H1 (cell line): ENCODE measurements at regions not wholly inside any gene's neighbourhood (a gene's known extent, or its start where the extent isn't known, plus 50 kb on each side); places are given as distances from the start of the nearest gene placed in this dataset.

Experiments
- CTCF ChIA-PET: fragments of 300-600 bp; sonication (Branson Sonifier 250); formaldehyde crosslinking; loops from one replicate; lab custom pipeline; 2021; ENCODE audit not compliant: partially characterized antibody; lab: Charles Lee
- POLR2A ChIA-PET: fragments of 300-600 bp; sonication (Branson Sonifier 250); formaldehyde crosslinking; loops from one replicate; lab custom pipeline; 2021; ENCODE audit warnings: inconsistent platforms; ENCODE audit not compliant: partially characterized antibody; lab: Charles Lee
- DNase-seq, 2 experiments: peaks; one replicate each; pipeline versions ENCODE4 v3.0.0 to v3.0.0-alpha.2; 2010 to 2022; ENCODE audit warnings: low spot score in 2 of 2, low read depth in 1 of 2, mixed read lengths in 1 of 2
- FAIRE-seq: peaks from 2 replicates; lab custom pipeline; 2011; peaks lifted over from hg19 to GRCh38; lab: Jason Lieb, UNC
- H2AFZ ChIP-seq: 2 replicates; pipeline ENCODE4 v1.8.1; 2012; ENCODE audit warnings: low read length, inconsistent platforms
- H2AK5ac ChIP-seq: 2 replicates; pipeline ENCODE4 v1.6.1; 2013; ENCODE audit warnings: low read depth, low read length
- H2BK120ac ChIP-seq: replicated peaks from 2 replicates; pipeline ENCODE3; 2013; ENCODE audit warnings: low read depth, low read length, inconsistent platforms
- H2BK12ac ChIP-seq: 2 replicates; pipeline ENCODE4 v1.6.1; 2013; ENCODE audit warnings: low read depth, low read length
- H2BK15ac ChIP-seq: 2 replicates; pipeline ENCODE4 v1.6.1; 2013; ENCODE audit warnings: low read length
- H2BK20ac ChIP-seq: 2 replicates; pipeline ENCODE4 v1.6.1; 2013; ENCODE audit warnings: low read length
- H2BK5ac ChIP-seq: 2 replicates; pipeline ENCODE4 v1.6.1; 2013; ENCODE audit warnings: low read depth, low read length
- H3K14ac ChIP-seq: 2 replicates; pipeline ENCODE4 v1.6.1; 2013; ENCODE audit warnings: inconsistent platforms; ENCODE audit not compliant: insufficient read length
- H3K18ac ChIP-seq: 2 replicates; pipeline ENCODE4 v1.6.1; 2013; ENCODE audit warnings: low read length; ENCODE audit errors: extremely low read depth
- H3K23ac ChIP-seq: 2 replicates; pipeline ENCODE4 v1.6.1; 2013; ENCODE audit warnings: inconsistent platforms; ENCODE audit not compliant: insufficient read length
- H3K23me2 ChIP-seq: 2 replicates; pipeline ENCODE4 v1.6.1; 2013; ENCODE audit warnings: low read depth, low read length
- H3K27ac ChIP-seq: 2 replicates; pipeline ENCODE4 v1.6.1; 2011; ENCODE audit warnings: low read depth, low read length, inconsistent platforms
- H3K27me3 ChIP-seq, 4 experiments: replicated peaks in 1 of 4; 1 replicate in 1 of 4; 2 replicates in 3 of 4; pipeline versions ENCODE4 v1.6.1 to v1.8.1; 2011 to 2013; ENCODE audit warnings: low read length in 3 of 4, mild to moderate bottlenecking in 3 of 4, inconsistent platforms in 2 of 4, mixed read lengths in 2 of 4, moderate library complexity in 1 of 4; ENCODE audit not compliant: control insufficient read depth in 3 of 4, insufficient read depth in 3 of 4; ENCODE audit errors: extremely low read depth in 1 of 4
- H3K36me3 ChIP-seq, 4 experiments: 2 replicates each; pipeline versions ENCODE4 v1.6.1 to v1.8.1; 2011 to 2013; ENCODE audit warnings: mild to moderate bottlenecking in 4 of 4, low read length in 3 of 4, moderate library complexity in 2 of 4, control low read depth in 1 of 4, inconsistent platforms in 1 of 4; ENCODE audit not compliant: insufficient read depth in 4 of 4, control insufficient read depth in 2 of 4
- H3K4ac ChIP-seq: replicated peaks from 2 replicates; pipeline ENCODE3; 2013; ENCODE audit warnings: low read length, low read depth, mixed read lengths, inconsistent platforms; ENCODE audit not compliant: insufficient read length
- H3K4me1 ChIP-seq, 4 experiments: replicated peaks in 1 of 4; 1 replicate in 1 of 4; 2 replicates in 3 of 4; pipeline versions ENCODE4 v1.6.1 to v1.8.1; 2011 to 2013; ENCODE audit warnings: low read length in 3 of 4, inconsistent platforms in 2 of 4, mixed read lengths in 1 of 4; ENCODE audit not compliant: insufficient read depth in 4 of 4, control insufficient read depth in 3 of 4
- H3K4me2 ChIP-seq, 2 experiments: 2 replicates each; pipeline versions ENCODE4 v1.6.1 to v1.8.1; 2011 to 2013; ENCODE audit warnings: low read depth in 2 of 2, low read length in 2 of 2, control low read depth in 1 of 2, inconsistent platforms in 1 of 2, mild to moderate bottlenecking in 1 of 2; ENCODE audit not compliant: insufficient read depth in 1 of 2
- H3K4me3 ChIP-seq, 4 experiments: fragments of 200-600, 300-600 bp in 1 of 4; sonication (generic), shearing (Covaris generic), sonication (Bioruptor Twin) in 1 of 4; 2 replicates each; pipeline versions ENCODE4 v1.5.1 to v1.8.1; 2011 to 2016; ENCODE audit warnings: low read length in 4 of 4, low read depth in 3 of 4, control low read depth in 2 of 4, inconsistent platforms in 2 of 4, mild to moderate bottlenecking in 2 of 4, mixed read lengths in 1 of 4, moderate library complexity in 1 of 4; ENCODE audit not compliant: insufficient read depth in 2 of 4; ENCODE audit errors: extremely low read depth in 1 of 4
- H3K56ac ChIP-seq: replicated peaks from 2 replicates; pipeline ENCODE3; 2013; ENCODE audit warnings: low read depth, mild to moderate bottlenecking, mixed read lengths, low read length, inconsistent platforms; ENCODE audit not compliant: insufficient read length
- H3K79me1 ChIP-seq: 2 replicates; pipeline ENCODE4 v1.6.1; 2013; ENCODE audit warnings: low read depth, low read length, control low read depth
- H3K79me2 ChIP-seq, 2 experiments: 2 replicates each; pipeline versions ENCODE4 v1.6.1 to v1.8.1; 2012 to 2013; ENCODE audit warnings: low read length in 2 of 2, mild to moderate bottlenecking in 2 of 2, inconsistent platforms in 1 of 2; ENCODE audit not compliant: insufficient read depth in 2 of 2, control insufficient read depth in 1 of 2
- H3K9ac ChIP-seq, 4 experiments: replicated peaks in 1 of 4; 1 replicate in 1 of 4; 2 replicates in 3 of 4; pipeline versions ENCODE4 v1.6.1 to v1.8.1; 2011 to 2013; ENCODE audit warnings: low read depth in 3 of 4, low read length in 3 of 4, control low read depth in 2 of 4, mild to moderate bottlenecking in 2 of 4, moderate library complexity in 2 of 4, inconsistent platforms in 1 of 4; ENCODE audit errors: extremely low read depth in 1 of 4
- H3K9me3 ChIP-seq, 2 experiments: 2 replicates each; pipeline versions ENCODE4 v1.6.1 to v1.8.1; 2012 to 2013; ENCODE audit warnings: mild to moderate bottlenecking in 2 of 2, moderate library complexity in 2 of 2, control low read depth in 1 of 2, inconsistent platforms in 1 of 2, low read depth in 1 of 2, low read length in 1 of 2, mixed read lengths in 1 of 2; ENCODE audit not compliant: insufficient read depth in 2 of 2
- H4K20me1 ChIP-seq, 2 experiments: replicated peaks in 1 of 2; 2 replicates each; pipeline versions ENCODE3 to v1.8.1; 2011 to 2013; ENCODE audit warnings: inconsistent platforms in 2 of 2, low read length in 2 of 2, mild to moderate bottlenecking in 1 of 2; ENCODE audit not compliant: insufficient read depth in 2 of 2, control insufficient read depth in 1 of 2
- H4K5ac ChIP-seq: 2 replicates; pipeline ENCODE4 v1.6.1; 2013; ENCODE audit warnings: low read length, low read depth, mixed read lengths, inconsistent platforms; ENCODE audit not compliant: insufficient read length
- H4K8ac ChIP-seq: 2 replicates; pipeline ENCODE4 v1.8.0; 2013; ENCODE audit warnings: mild to moderate bottlenecking, moderate library complexity, low read length, inconsistent platforms; ENCODE audit not compliant: insufficient read depth; ENCODE audit errors: extremely low read depth
- H4K91ac ChIP-seq: replicated peaks from 2 replicates; pipeline ENCODE3; 2013; ENCODE audit warnings: low read length, mixed read lengths, inconsistent platforms; ENCODE audit not compliant: insufficient read length
- ASH2L ChIP-seq: fragments of 200-600, 300-600 bp; sonication (generic); IDR thresholded peaks from one replicate; pipeline ENCODE4 v1.7.1; 2017; ENCODE audit warnings: low read length
- ATF3 ChIP-seq: IDR thresholded peaks from 2 replicates; pipeline ENCODE4 v1.6.1; 2011; ENCODE audit warnings: low read depth, mild to moderate bottlenecking, low read length; ENCODE audit not compliant: insufficient read depth
- EZH2 ChIP-seq: fragments of 200-600 bp; sonication (generic); IDR thresholded peaks from 2 replicates; pipeline ENCODE4 v1.7.1; 2012; ENCODE audit warnings: low read depth, mild to moderate bottlenecking, moderate library complexity, low read length, inconsistent platforms; ENCODE audit not compliant: severe bottlenecking
- KDM4A ChIP-seq: IDR thresholded peaks from one replicate; pipeline ENCODE4 v1.7.1; 2012; ENCODE audit warnings: low read depth, mild to moderate bottlenecking, moderate library complexity, low read length, inconsistent platforms; ENCODE audit not compliant: severe bottlenecking
- PHF8 ChIP-seq: fragments of 200-600 bp; sonication (generic); conservative IDR thresholded peaks from 2 replicates; pipeline ENCODE4 v1.7.1; 2012; ENCODE audit warnings: low read depth, mild to moderate bottlenecking, inconsistent platforms, low read length, moderate library complexity
- POU5F1 ChIP-seq: IDR thresholded peaks from 2 replicates; pipeline ENCODE4 v1.6.1; 2011; ENCODE audit warnings: low read depth, mild to moderate bottlenecking, low read length, moderate library complexity
- RAD21 ChIP-seq, 2 experiments: IDR thresholded peaks in 1 of 2; conservative IDR thresholded peaks in 1 of 2; 2 replicates each; pipeline ENCODE4 v1.6.1; 2011; ENCODE audit warnings: low read depth in 2 of 2, low read length in 2 of 2, improper control_type of control experiment in 1 of 2, inconsistent platforms in 1 of 2, mild to moderate bottlenecking in 1 of 2, moderate library complexity in 1 of 2
- RNF2 ChIP-seq: fragments of 200-900, 300-1000 bp; sonication (generic); IDR thresholded peaks from 2 replicates; pipeline ENCODE4 v1.7.1; 2016; ENCODE audit warnings: borderline replicate concordance, low read depth, mild to moderate bottlenecking, antibody characterized with exemption, low read length; ENCODE audit not compliant: poor library complexity, severe bottlenecking; ENCODE audit errors: missing control alignments
- SIRT6 ChIP-seq: IDR thresholded peaks from one replicate; pipeline ENCODE4 v1.7.1; 2012; ENCODE audit warnings: low read length, inconsistent platforms
- SP4 ChIP-seq: IDR thresholded peaks from 2 replicates; pipeline ENCODE4 v1.6.1; 2012; ENCODE audit warnings: low read length, inconsistent platforms
- TAF7 ChIP-seq: optimal IDR thresholded peaks from 2 replicates; pipeline ENCODE3; 2011; ENCODE audit warnings: low read depth, mild to moderate bottlenecking, inconsistent platforms, low read length, moderate library complexity, borderline replicate concordance
- WGBS, 2 experiments: shearing (Covaris generic) in 1 of 2; methylation state at CpG; one replicate each; pipeline versions ENCODE4 v1.1.6 to v1.1.7; 2013 to 2015; ENCODE audit warnings: low lambda C conversion rate in 2 of 2, mixed read lengths in 2 of 2, inconsistent platforms in 1 of 2, low coverage in 1 of 2, missing lambda C conversion rate in 1 of 2; ENCODE audit not compliant: insufficient replicate concordance in 2 of 2, insufficient coverage in 1 of 2, insufficient read length in 1 of 2; ENCODE audit errors: extremely low coverage in 1 of 2, missing lambda C conversion rate in 1 of 2; 5-methylcytosine and 5-hydroxymethylcytosine counted together

GRCh38 chr6:139638179-139638941 lies 263.9 kb upstream of the CITED2 start:
- Histone ChIP-seq H3K23ac (no peak overlapping the region), H3K9me3 (no peaks in the 10 kb centered on the region), H3K79me2 (no peaks in the 10 kb centered on the region), H2BK20ac (no peak overlapping the region), H4K5ac (no peak overlapping the region), H3K18ac (no peak overlapping the region), H3K4me1 (no peaks in the 10 kb centered on the region), H3K4me2 (no peak overlapping the region), H3K56ac (no peak overlapping the region), H2BK5ac (no peak overlapping the region), H3K79me1 (no peaks in the 10 kb centered on the region), H2AK5ac (no peak overlapping the region), H3K23me2 (no peaks in the 10 kb centered on the region), H4K8ac (no peak overlapping the region), H2BK15ac (no peak overlapping the region), H3K36me3 (no peaks in the 10 kb centered on the region), H2BK120ac (no peak overlapping the region), H2AFZ (no peak overlapping the region), H3K4me3 (no peak overlapping the region), H3K14ac (no peak overlapping the region), H4K20me1 (no peaks in the 10 kb centered on the region), H3K9ac (no peak overlapping the region), H3K27ac (no peak overlapping the region), H4K91ac (no peak overlapping the region), H2BK12ac (no peak overlapping the region), H3K27me3 (no peaks in the 10 kb centered on the region; a peak in 1 of 7 replicates), H3K4ac (no peak overlapping the region)
- WGBS, 2 experiments = 77% methylated on average over 5 of the region's 5 CpGs; no CpG with 5 or more reads in 1 of the 2 experiments
- FAIRE-seq (no peak), DNase-seq (no peak)
- ChIA-PET POLR2A (no interaction called here), CTCF (interaction anchor here (1.2 to 1.4 kb wide), 2 partner anchors 12 to 269 kb away, joined by 3 to 4 read pairs; no protein-coding TSS in a partner anchor)
- TF ChIP-seq RNF2 = no peak
- TF ChIP-seq TAF7 = no peak
- TF ChIP-seq SIRT6 = no peak
- TF ChIP-seq EZH2 = no peak
- no peak for TF ChIP-seq SP4
- TF ChIP-seq PHF8 = no peak
- TF ChIP-seq ASH2L = no peak
- no peak for TF ChIP-seq POU5F1
- no peak for TF ChIP-seq RAD21 (IDR thresholded peaks at IDR 0.05 in 1 of 2, conservative IDR thresholded peaks at IDR 0.05 in 1 of 2; ENCODE audit: low read depth in 2 of 2, low read length in 2 of 2)
- TF ChIP-seq KDM4A = no peak
- TF ChIP-seq ATF3 = no peak
